Tibial nerve (tissue), 4 donors: ENCODE measurements at regions not wholly inside any gene's neighbourhood (a gene's known extent, or its start where the extent isn't known, plus 50 kb on each side); places are given as distances from the start of the nearest gene placed in this dataset.

Experiments used
- EP300 ChIP-seq, 2 donors: sonication (generic); formaldehyde crosslinking; IDR thresholded peaks; one replicate each; pipeline ENCODE4 v1.6.1; 2017; ENCODE audit warnings: antibody characterized with exemption in 2 of 2, mild to moderate bottlenecking in 1 of 2
- POLR2A ChIP-seq, 2 donors: fragments of 450-650 bp; IDR thresholded peaks; one replicate each; pipeline ENCODE4 v1.6.1; 2017; ENCODE audit warnings: antibody characterized with exemption in 2 of 2, mild to moderate bottlenecking in 2 of 2, moderate library complexity in 2 of 2
- TF ChIP-seq, protein P1 (sequence below), 5 experiments: fragments of 200-600 bp in 3 of 5; fragments of 450-650 bp in 2 of 5; sonication (generic) in 3 of 5; IDR thresholded peaks; one replicate each; pipeline ENCODE4 v1.5.1; 2016 to 2019; ENCODE audit warnings: antibody characterized with exemption in 5 of 5, mild to moderate bottlenecking in 3 of 5, moderate library complexity in 2 of 5

DNA sequence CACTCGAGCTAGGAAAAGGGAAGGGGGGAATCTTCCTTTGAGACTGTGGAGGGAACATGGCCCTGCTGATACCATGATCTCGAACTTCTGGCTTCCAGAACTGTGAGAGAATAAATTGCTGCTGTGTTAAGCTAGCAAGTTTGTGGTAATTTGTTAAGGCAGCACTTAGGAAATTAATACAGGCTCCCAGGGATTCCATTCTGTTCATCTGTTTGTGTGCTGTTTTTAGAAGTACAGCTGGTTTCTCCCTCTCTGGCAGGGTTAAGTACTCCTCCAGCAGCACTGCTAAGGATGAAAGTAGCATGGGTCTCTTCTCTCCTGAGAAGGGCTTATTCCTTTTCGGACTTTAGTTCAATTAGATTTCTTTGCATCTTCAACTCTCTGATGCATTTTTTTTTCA is 268.3 kb downstream of the HHIPL2 start:
- TF ChIP-seq, protein P1, sequence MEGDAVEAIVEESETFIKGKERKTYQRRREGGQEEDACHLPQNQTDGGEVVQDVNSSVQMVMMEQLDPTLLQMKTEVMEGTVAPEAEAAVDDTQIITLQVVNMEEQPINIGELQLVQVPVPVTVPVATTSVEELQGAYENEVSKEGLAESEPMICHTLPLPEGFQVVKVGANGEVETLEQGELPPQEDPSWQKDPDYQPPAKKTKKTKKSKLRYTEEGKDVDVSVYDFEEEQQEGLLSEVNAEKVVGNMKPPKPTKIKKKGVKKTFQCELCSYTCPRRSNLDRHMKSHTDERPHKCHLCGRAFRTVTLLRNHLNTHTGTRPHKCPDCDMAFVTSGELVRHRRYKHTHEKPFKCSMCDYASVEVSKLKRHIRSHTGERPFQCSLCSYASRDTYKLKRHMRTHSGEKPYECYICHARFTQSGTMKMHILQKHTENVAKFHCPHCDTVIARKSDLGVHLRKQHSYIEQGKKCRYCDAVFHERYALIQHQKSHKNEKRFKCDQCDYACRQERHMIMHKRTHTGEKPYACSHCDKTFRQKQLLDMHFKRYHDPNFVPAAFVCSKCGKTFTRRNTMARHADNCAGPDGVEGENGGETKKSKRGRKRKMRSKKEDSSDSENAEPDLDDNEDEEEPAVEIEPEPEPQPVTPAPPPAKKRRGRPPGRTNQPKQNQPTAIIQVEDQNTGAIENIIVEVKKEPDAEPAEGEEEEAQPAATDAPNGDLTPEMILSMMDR (IDR thresholded peaks at IDR 0.05), result no peak
- TF ChIP-seq POLR2A (IDR thresholded peaks at IDR 0.05), result no peak
- TF ChIP-seq EP300 (IDR thresholded peaks at IDR 0.05), result no peak
